GM13976 (cell line): ENCODE measurements at regions not wholly inside any gene's neighbourhood (a gene's known extent, or its start where the extent isn't known, plus 50 kb on each side); places are given as distances from the start of the nearest gene placed in this dataset.
"Not testable (repeated sequence)": the region's sequence is repeated elsewhere in the genome, so short reads cannot be mapped to it uniquely, and the experiment has no call there.

Source experiments
- DNase-seq: peaks from one replicate; pipeline ENCODE4 v3.0.0; 2012; ENCODE audit warnings: low spot score
- in situ Hi-C: fragments of 300-500 bp; cut with MboI; formaldehyde crosslinking; loops from one replicate; pipeline ENCODE4 v1.12.0; 2022; ENCODE audit warnings: low sequenced_read_pairs, mixed read lengths, inconsistent platforms; ENCODE audit not compliant: unreplicated experiment
- TF ChIP-seq, protein P1 (sequence below): IDR thresholded peaks from 2 replicates; pipeline ENCODE4 v1.5.1; 2012; ENCODE audit warnings: borderline replicate concordance, mild to moderate bottlenecking; ENCODE audit not compliant: insufficient read depth; ENCODE audit errors: extremely low read depth, missing control alignments, control extremely low read depth

- DNase-seq, result no peak
Measured at GRCh38 chr7:81162234-81162633, 243.4 kb upstream of the SEMA3C start.

GRCh38 chr7:81161451-81162075, 242.7 kb upstream of the SEMA3C start:
- in situ Hi-C loops, result no loop called here
- no peak for DNase-seq
- TF ChIP-seq, protein P1, sequence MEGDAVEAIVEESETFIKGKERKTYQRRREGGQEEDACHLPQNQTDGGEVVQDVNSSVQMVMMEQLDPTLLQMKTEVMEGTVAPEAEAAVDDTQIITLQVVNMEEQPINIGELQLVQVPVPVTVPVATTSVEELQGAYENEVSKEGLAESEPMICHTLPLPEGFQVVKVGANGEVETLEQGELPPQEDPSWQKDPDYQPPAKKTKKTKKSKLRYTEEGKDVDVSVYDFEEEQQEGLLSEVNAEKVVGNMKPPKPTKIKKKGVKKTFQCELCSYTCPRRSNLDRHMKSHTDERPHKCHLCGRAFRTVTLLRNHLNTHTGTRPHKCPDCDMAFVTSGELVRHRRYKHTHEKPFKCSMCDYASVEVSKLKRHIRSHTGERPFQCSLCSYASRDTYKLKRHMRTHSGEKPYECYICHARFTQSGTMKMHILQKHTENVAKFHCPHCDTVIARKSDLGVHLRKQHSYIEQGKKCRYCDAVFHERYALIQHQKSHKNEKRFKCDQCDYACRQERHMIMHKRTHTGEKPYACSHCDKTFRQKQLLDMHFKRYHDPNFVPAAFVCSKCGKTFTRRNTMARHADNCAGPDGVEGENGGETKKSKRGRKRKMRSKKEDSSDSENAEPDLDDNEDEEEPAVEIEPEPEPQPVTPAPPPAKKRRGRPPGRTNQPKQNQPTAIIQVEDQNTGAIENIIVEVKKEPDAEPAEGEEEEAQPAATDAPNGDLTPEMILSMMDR, result no peak

More at GRCh38 chr7:81162234-81162633, 243.4 kb upstream of the SEMA3C start:
- in situ Hi-C loops, result no loop called here
- TF ChIP-seq, protein P1, result no peak

DNA sequence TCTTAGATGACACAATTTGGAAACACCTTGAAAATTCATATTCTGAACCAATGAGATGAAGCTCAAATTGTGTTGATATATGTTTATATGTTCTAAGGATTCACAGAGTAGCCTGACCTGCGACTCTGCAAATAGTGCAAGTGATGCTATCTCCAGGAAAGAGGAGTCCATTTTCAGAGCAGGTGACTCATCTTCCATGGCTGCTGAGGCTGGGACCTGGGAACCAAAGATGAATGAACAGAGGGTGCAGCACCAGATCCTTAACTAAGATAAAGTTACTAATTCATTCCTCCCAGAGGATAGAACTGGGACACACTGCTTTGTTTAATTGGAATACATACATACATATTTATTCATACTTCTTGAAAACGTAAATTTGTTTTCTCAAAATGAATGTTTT, 240.6 kb upstream of the SEMA3C start:
- in situ Hi-C loops, result no loop called here
- DNase-seq, result no peak

GRCh38 chr7:81158189-81158588, 239.3 kb upstream of the SEMA3C start:
- in situ Hi-C loops, result no loop called here
- no peak for DNase-seq
- TF ChIP-seq, protein P1, result no peak

More for the DNA sequence above, 240.6 kb upstream of the SEMA3C start:
- TF ChIP-seq, protein P1, result no peak

GRCh38 chr7:81155654-81156373, 237.0 kb upstream of the SEMA3C start:
- no peak for DNase-seq
- in situ Hi-C loops, result no loop called here
- TF ChIP-seq, protein P1, result no peak

DNA sequence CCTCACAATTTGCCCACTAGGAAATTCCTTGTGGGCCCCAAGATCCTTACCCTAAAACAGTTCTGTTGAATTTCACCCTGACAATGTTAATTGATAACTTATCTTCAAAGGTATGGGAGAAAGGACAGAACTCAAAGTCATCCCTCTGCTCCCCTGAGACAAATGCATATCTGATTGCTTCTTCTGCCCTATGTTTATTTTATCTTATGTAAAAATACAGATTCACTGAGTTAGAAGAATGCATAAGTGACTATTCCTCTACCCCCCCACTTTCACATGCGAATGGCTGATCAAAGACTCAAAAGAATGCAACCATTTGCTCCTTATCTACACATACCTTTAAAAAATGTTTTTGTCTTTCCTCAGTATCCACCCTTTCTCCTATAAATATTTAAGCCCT, 235.7 kb upstream of the SEMA3C start:
- no peak for DNase-seq
- in situ Hi-C loops, result no loop called here
- TF ChIP-seq, protein P1, result no peak

DNA sequence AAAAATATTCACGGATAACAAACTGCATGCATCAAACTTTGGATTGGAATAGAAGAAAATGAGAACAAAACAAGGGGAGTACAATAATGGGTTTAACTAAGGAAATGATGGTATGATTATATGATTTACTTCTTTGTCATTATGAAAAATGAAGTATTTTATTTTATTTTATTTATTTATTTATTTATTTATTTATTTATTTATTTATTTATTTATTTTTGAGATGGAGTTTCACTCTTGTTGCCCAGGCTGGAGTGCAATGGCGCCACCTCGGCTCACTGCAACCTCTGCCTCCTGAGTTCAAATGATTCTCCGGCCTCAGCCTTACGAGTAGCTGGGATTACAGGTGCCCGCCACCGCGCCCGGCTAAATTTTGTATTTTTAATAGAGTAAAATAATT, 234.1 kb upstream of the SEMA3C start:
- in situ Hi-C loops, DNase-seq: not testable (repeated sequence)
